Uterus (tissue), 2 donors: ENCODE measurements at regions not wholly inside any gene's neighbourhood (a gene's known extent, or its start where the extent isn't known, plus 50 kb on each side); places are given as distances from the start of the nearest gene placed in this dataset.

Experiments
- POLR2A ChIP-seq, 2 donors: fragments of 450-650 bp; IDR thresholded peaks; one replicate each; pipeline ENCODE4 v1.6.1; 2016; ENCODE audit warnings: antibody characterized with exemption in 2 of 2, mild to moderate bottlenecking in 1 of 2, moderate library complexity in 1 of 2
- TF ChIP-seq, protein P1 (sequence below), 4 experiments: fragments of 200-600 bp in 2 of 4; fragments of 450-650 bp in 2 of 4; sonication (generic) in 2 of 4; IDR thresholded peaks; one replicate each; pipeline ENCODE4 v1.5.1; 2016 to 2019; ENCODE audit warnings: antibody characterized with exemption in 4 of 4, mild to moderate bottlenecking in 2 of 4, moderate library complexity in 1 of 4

GRCh38 chr7:4556868-4557793, 125.0 kb upstream of the FOXK1 start:
- TF ChIP-seq, protein P1, sequence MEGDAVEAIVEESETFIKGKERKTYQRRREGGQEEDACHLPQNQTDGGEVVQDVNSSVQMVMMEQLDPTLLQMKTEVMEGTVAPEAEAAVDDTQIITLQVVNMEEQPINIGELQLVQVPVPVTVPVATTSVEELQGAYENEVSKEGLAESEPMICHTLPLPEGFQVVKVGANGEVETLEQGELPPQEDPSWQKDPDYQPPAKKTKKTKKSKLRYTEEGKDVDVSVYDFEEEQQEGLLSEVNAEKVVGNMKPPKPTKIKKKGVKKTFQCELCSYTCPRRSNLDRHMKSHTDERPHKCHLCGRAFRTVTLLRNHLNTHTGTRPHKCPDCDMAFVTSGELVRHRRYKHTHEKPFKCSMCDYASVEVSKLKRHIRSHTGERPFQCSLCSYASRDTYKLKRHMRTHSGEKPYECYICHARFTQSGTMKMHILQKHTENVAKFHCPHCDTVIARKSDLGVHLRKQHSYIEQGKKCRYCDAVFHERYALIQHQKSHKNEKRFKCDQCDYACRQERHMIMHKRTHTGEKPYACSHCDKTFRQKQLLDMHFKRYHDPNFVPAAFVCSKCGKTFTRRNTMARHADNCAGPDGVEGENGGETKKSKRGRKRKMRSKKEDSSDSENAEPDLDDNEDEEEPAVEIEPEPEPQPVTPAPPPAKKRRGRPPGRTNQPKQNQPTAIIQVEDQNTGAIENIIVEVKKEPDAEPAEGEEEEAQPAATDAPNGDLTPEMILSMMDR (IDR thresholded peaks at IDR 0.05) = no peak
- TF ChIP-seq POLR2A (IDR thresholded peaks at IDR 0.05) = no peak
